SK-N-MC (cell line): ENCODE measurements at regions not wholly inside any gene's neighbourhood (a gene's known extent, or its start where the extent isn't known, plus 50 kb on each side); places are given as distances from the start of the nearest gene placed in this dataset.

ENCODE experiments used
- EZH2 ChIP-seq: fragments of 200-600 bp; sonication (generic); IDR thresholded peaks from one replicate; pipeline ENCODE4 v1.6.1; 2017; ENCODE audit warnings: antibody characterized with exemption
- POLR2AphosphoS5 ChIP-seq: IDR thresholded peaks from 2 replicates; pipeline ENCODE4 v1.6.1; 2012; ENCODE audit warnings: mild to moderate bottlenecking, low read depth, low read length, borderline replicate concordance

GRCh38 chr14:55913324-55914025 lies 204.7 kb upstream of the PELI2 start:
- TF ChIP-seq EZH2: no peak
- no peak for TF ChIP-seq POLR2AphosphoS5
